H9 (cell line): ENCODE measurements at regions not wholly inside any gene's neighbourhood (a gene's known extent, or its start where the extent isn't known, plus 50 kb on each side); places are given as distances from the start of the nearest gene placed in this dataset.

Experiments
- DNase-seq: peaks from one replicate; pipeline ENCODE4 v3.0.0-alpha.2; 2017
- H2AFZ ChIP-seq: one replicate; pipeline ENCODE4 v1.6.1; 2013; ENCODE audit warnings: mild to moderate bottlenecking, low read length, control low read depth, moderate library complexity
- H2AK5ac ChIP-seq: 2 replicates; pipeline ENCODE4 v1.6.1; 2013; ENCODE audit warnings: low read length, control low read depth, mixed read lengths; ENCODE audit not compliant: insufficient read length
- H2BK120ac ChIP-seq: one replicate; pipeline ENCODE4 v1.6.1; 2013; ENCODE audit warnings: low read depth, mild to moderate bottlenecking, low read length, control low read depth, inconsistent platforms; ENCODE audit not compliant: poor library complexity, severe bottlenecking
- H2BK12ac ChIP-seq: 2 replicates; pipeline ENCODE4 v1.6.1; 2013; ENCODE audit warnings: low read length, control low read depth, mixed read lengths, low read depth; ENCODE audit not compliant: insufficient read length
- H2BK15ac ChIP-seq: 2 replicates; pipeline ENCODE4 v1.6.1; 2013; ENCODE audit warnings: low read depth, low read length, control low read depth
- H2BK20ac ChIP-seq: one replicate; pipeline ENCODE4 v1.6.1; 2013; ENCODE audit warnings: low read depth, mild to moderate bottlenecking, low read length, control low read depth, inconsistent platforms; ENCODE audit not compliant: poor library complexity, severe bottlenecking
- H2BK5ac ChIP-seq: 2 replicates; pipeline ENCODE4 v1.6.1; 2013; ENCODE audit warnings: low read length, control low read depth, mixed read lengths; ENCODE audit not compliant: insufficient read length
- H3K14ac ChIP-seq: 2 replicates; pipeline ENCODE4 v1.6.1; 2013; ENCODE audit warnings: low read length, control low read depth; ENCODE audit not compliant: insufficient read depth
- H3K18ac ChIP-seq: 2 replicates; pipeline ENCODE4 v1.6.1; 2013; ENCODE audit warnings: low read depth, mild to moderate bottlenecking, mixed read lengths, low read length, control low read depth; ENCODE audit not compliant: insufficient read length
- H3K23ac ChIP-seq: 2 replicates; pipeline ENCODE4 v1.6.1; 2013; ENCODE audit warnings: low read length, control low read depth, mixed read lengths, low read depth; ENCODE audit not compliant: insufficient read length
- H3K23me2 ChIP-seq: 2 replicates; pipeline ENCODE4 v1.6.1; 2013; ENCODE audit warnings: low read depth, mild to moderate bottlenecking, mixed read lengths, low read length, control low read depth; ENCODE audit not compliant: insufficient read length, poor library complexity, severe bottlenecking
- H3K27ac ChIP-seq: 2 replicates; pipeline ENCODE4 v1.5.1; 2013; ENCODE audit warnings: low read length, control low read depth, mixed read lengths, low read depth; ENCODE audit not compliant: insufficient read length
- H3K27me3 ChIP-seq: 2 replicates; pipeline ENCODE4 v1.6.1; 2013; ENCODE audit warnings: low read length, control low read depth, inconsistent platforms; ENCODE audit not compliant: insufficient read depth
- H3K4ac ChIP-seq: 2 replicates; pipeline ENCODE4 v1.6.1; 2013; ENCODE audit warnings: low read depth, mild to moderate bottlenecking, control low read depth, inconsistent platforms, low read length, moderate library complexity
- H3K4me1 ChIP-seq: 2 replicates; pipeline ENCODE4 v1.6.1; 2013; ENCODE audit warnings: low read length, control low read depth, inconsistent platforms; ENCODE audit not compliant: insufficient read depth
- H3K4me2 ChIP-seq: 2 replicates; pipeline ENCODE4 v1.6.1; 2013; ENCODE audit warnings: low read length, control low read depth, mixed read lengths; ENCODE audit not compliant: insufficient read length, insufficient read depth
- H3K56ac ChIP-seq: 2 replicates; pipeline ENCODE4 v1.6.1; 2013; ENCODE audit warnings: low read depth, mild to moderate bottlenecking, mixed read lengths, low read length, control low read depth; ENCODE audit not compliant: insufficient read length
- H3K79me1 ChIP-seq: 2 replicates; pipeline ENCODE4 v1.6.1; 2013; ENCODE audit warnings: low read depth, mild to moderate bottlenecking, moderate library complexity, low read length, control low read depth, inconsistent platforms; ENCODE audit not compliant: insufficient read depth, poor library complexity, severe bottlenecking
- H3K79me2 ChIP-seq: 2 replicates; pipeline ENCODE4 v1.6.1; 2013; ENCODE audit warnings: low read length, control low read depth, inconsistent platforms; ENCODE audit not compliant: insufficient read depth
- H3K9ac ChIP-seq: 2 replicates; pipeline ENCODE4 v1.6.1; 2013; ENCODE audit warnings: low read length, control low read depth, mixed read lengths; ENCODE audit not compliant: insufficient read length; ENCODE audit errors: extremely low read depth
- H3K9me3 ChIP-seq: one replicate; pipeline ENCODE4 v1.6.1; 2013; ENCODE audit warnings: low read depth, low read length, inconsistent platforms; ENCODE audit not compliant: control insufficient read depth
- H3T11ph ChIP-seq: one replicate; pipeline ENCODE4 v1.6.1; 2013; ENCODE audit warnings: mild to moderate bottlenecking, low read length, control low read depth, inconsistent platforms
- H4K20me1 ChIP-seq: one replicate; pipeline ENCODE4 v1.6.1; 2013; ENCODE audit not compliant: control insufficient read depth, insufficient read length, insufficient read depth
- H4K5ac ChIP-seq: 2 replicates; pipeline ENCODE4 v1.6.1; 2013; ENCODE audit warnings: low read depth, mild to moderate bottlenecking, mixed read lengths, low read length, control low read depth; ENCODE audit not compliant: insufficient read length
- H4K8ac ChIP-seq: replicated peaks from 2 replicates; pipeline ENCODE4 v1.6.1; 2013; ENCODE audit warnings: low read length, control low read depth, mixed read lengths, low read depth; ENCODE audit not compliant: insufficient read length
- H4K91ac ChIP-seq: 2 replicates; pipeline ENCODE4 v1.6.1; 2013; ENCODE audit warnings: low read depth, mild to moderate bottlenecking, moderate library complexity, mixed read lengths, low read length, control low read depth; ENCODE audit not compliant: insufficient read length
- H3K27ac Mint-ChIP-seq, 3 experiments: 2 replicates in 2 of 3; 3 replicates in 1 of 3; pipeline ENCODE4 v1.8.0; 2020 to 2021; ENCODE audit warnings: mixed read lengths in 3 of 3, mild to moderate bottlenecking in 1 of 3, moderate library complexity in 1 of 3
- H3K27me3 Mint-ChIP-seq: 2 replicates; pipeline ENCODE4 v1.8.0; 2021; ENCODE audit warnings: low read depth, mild to moderate bottlenecking, moderate library complexity, mixed read lengths
- H3K36me3 Mint-ChIP-seq, 3 experiments: 2 replicates in 2 of 3; 3 replicates in 1 of 3; pipeline ENCODE4 v1.8.0; 2020 to 2021; ENCODE audit warnings: low read depth in 3 of 3, mixed read lengths in 3 of 3; ENCODE audit not compliant: insufficient read depth in 1 of 3
- H3K4me1 Mint-ChIP-seq, 2 experiments: 2 replicates each; pipeline ENCODE4 v1.8.0; 2020; ENCODE audit warnings: mixed read lengths in 2 of 2
- H3K4me3 Mint-ChIP-seq, 2 experiments: 2 replicates in 1 of 2; 3 replicates in 1 of 2; pipeline ENCODE4 v1.8.0; 2020 to 2021; ENCODE audit warnings: mild to moderate bottlenecking in 2 of 2, mixed read lengths in 2 of 2, moderate library complexity in 1 of 2
- H3K9me3 Mint-ChIP-seq, 2 experiments: 2 replicates in 1 of 2; 3 replicates in 1 of 2; pipeline ENCODE4 v1.8.0; 2020; ENCODE audit warnings: mild to moderate bottlenecking in 2 of 2, mixed read lengths in 2 of 2, moderate library complexity in 1 of 2
- WGBS: extraction: QIAGEN DNeasy Blood & Tissue Kit; methylation state at CpG from one replicate; pipeline ENCODE4 v1.1.7; 2013; ENCODE audit warnings: missing lambda C conversion rate, low lambda C conversion rate, mixed read lengths; ENCODE audit not compliant: insufficient read length; ENCODE audit errors: extremely low coverage; 5-methylcytosine and 5-hydroxymethylcytosine counted together
- TF ChIP-seq, protein P1 (sequence below): fragments of 200-600 bp; sonication (generic); conservative IDR thresholded peaks from 3 replicates; pipeline ENCODE4 v1.8.0; 2021; ENCODE audit warnings: antibody characterized with exemption, mild to moderate bottlenecking

- DNase-seq = no peak
- H3K4me2 ChIP-seq = no peak overlapping the region
- no peaks in the 10 kb centered on the region for H3K23me2 ChIP-seq
- no peak overlapping the region for H3T11ph ChIP-seq
- no peaks in the 10 kb centered on the region; the same call in none of the 2 replicates for H3K27me3 Mint-ChIP-seq
- no peak overlapping the region for H4K8ac ChIP-seq
- H3K56ac ChIP-seq = no peak overlapping the region
- H3K4me1 ChIP-seq = peaks cover 5% of the 10 kb centered on the region
- H2BK20ac ChIP-seq = no peak overlapping the region
- no peak overlapping the region for H2BK12ac ChIP-seq
- H3K27ac ChIP-seq = no peak overlapping the region
- H3K9ac ChIP-seq = no peak overlapping the region
- H2BK5ac ChIP-seq = no peak overlapping the region
- no peaks in the 10 kb centered on the region for H3K9me3 Mint-ChIP-seq
- no peak overlapping the region for H3K4ac ChIP-seq
- H3K9me3 ChIP-seq = no peaks in the 10 kb centered on the region
- no peak overlapping the region for H4K5ac ChIP-seq
- H4K91ac ChIP-seq = no peak overlapping the region
- H2AK5ac ChIP-seq = no peak overlapping the region
- no peaks in the 10 kb centered on the region for H4K20me1 ChIP-seq
- no peaks in the 10 kb centered on the region for H3K79me1 ChIP-seq
- H3K14ac ChIP-seq = no peak overlapping the region; the same call in 1 of the 2 replicates
- no peak overlapping the region for H3K18ac ChIP-seq
- H3K27me3 ChIP-seq = no peaks in the 10 kb centered on the region
- H3K27ac Mint-ChIP-seq = no peak overlapping the region
- H3K4me3 Mint-ChIP-seq = no peak overlapping the region
- TF ChIP-seq, protein P1, sequence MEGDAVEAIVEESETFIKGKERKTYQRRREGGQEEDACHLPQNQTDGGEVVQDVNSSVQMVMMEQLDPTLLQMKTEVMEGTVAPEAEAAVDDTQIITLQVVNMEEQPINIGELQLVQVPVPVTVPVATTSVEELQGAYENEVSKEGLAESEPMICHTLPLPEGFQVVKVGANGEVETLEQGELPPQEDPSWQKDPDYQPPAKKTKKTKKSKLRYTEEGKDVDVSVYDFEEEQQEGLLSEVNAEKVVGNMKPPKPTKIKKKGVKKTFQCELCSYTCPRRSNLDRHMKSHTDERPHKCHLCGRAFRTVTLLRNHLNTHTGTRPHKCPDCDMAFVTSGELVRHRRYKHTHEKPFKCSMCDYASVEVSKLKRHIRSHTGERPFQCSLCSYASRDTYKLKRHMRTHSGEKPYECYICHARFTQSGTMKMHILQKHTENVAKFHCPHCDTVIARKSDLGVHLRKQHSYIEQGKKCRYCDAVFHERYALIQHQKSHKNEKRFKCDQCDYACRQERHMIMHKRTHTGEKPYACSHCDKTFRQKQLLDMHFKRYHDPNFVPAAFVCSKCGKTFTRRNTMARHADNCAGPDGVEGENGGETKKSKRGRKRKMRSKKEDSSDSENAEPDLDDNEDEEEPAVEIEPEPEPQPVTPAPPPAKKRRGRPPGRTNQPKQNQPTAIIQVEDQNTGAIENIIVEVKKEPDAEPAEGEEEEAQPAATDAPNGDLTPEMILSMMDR = no peak
- H2BK15ac ChIP-seq = no peak overlapping the region
- H2AFZ ChIP-seq = no peak overlapping the region
- H3K23ac ChIP-seq = no peak overlapping the region
- H3K4me1 Mint-ChIP-seq = peaks cover 18 to 39% of the 10 kb centered on the region in 2 experiments
- H2BK120ac ChIP-seq = no peak overlapping the region
- no peaks in the 10 kb centered on the region for H3K36me3 Mint-ChIP-seq
- no peaks in the 10 kb centered on the region for H3K79me2 ChIP-seq
- no CpG with 5 or more reads among the region's 8 CpGs for WGBS
These were observed 106.8 kb downstream of the DAD1 start for GRCh38 chr14:22482085-22482694.
